PFSK-1 (cell line): ENCODE measurements at regions not wholly inside any gene's neighbourhood (a gene's known extent, or its start where the extent isn't known, plus 50 kb on each side); places are given as distances from the start of the nearest gene placed in this dataset.
A peak's percentile ranks its signal among the peaks of the same experiment; 100 is the strongest.

ENCODE experiments used
- FOXP2 ChIP-seq: optimal IDR thresholded peaks from 2 replicates; pipeline ENCODE3; 2011; ENCODE audit warnings: borderline replicate concordance, control low read depth, inconsistent platforms; ENCODE audit not compliant: insufficient read depth; ENCODE audit errors: extremely low read length, extremely low read depth
- POLR2AphosphoS5 ChIP-seq: IDR thresholded peaks from 2 replicates; pipeline ENCODE4 v1.6.1; 2012; ENCODE audit warnings: low read depth, mild to moderate bottlenecking, control low read depth, low read length, moderate library complexity
- SIN3A ChIP-seq: IDR thresholded peaks from 2 replicates; pipeline ENCODE4 v1.6.1; 2012; ENCODE audit warnings: mild to moderate bottlenecking, low read length, moderate library complexity, borderline replicate concordance; ENCODE audit not compliant: insufficient read depth
- TAF1 ChIP-seq: IDR thresholded peaks from 2 replicates; pipeline ENCODE4 v1.6.1; 2012; ENCODE audit warnings: low read length, control low read depth, borderline replicate concordance; ENCODE audit not compliant: insufficient read depth
- TF ChIP-seq, protein P1 (sequence below), 2 experiments: IDR thresholded peaks; 2 replicates each; pipeline versions ENCODE4 v1.6.1 to v1.8.0; 2011 to 2012; ENCODE audit warnings: low read depth in 2 of 2, low read length in 2 of 2, control low read depth in 1 of 2, inconsistent platforms in 1 of 2, mild to moderate bottlenecking in 1 of 2, moderate library complexity in 1 of 2; ENCODE audit not compliant: insufficient read depth in 1 of 2

DNA sequence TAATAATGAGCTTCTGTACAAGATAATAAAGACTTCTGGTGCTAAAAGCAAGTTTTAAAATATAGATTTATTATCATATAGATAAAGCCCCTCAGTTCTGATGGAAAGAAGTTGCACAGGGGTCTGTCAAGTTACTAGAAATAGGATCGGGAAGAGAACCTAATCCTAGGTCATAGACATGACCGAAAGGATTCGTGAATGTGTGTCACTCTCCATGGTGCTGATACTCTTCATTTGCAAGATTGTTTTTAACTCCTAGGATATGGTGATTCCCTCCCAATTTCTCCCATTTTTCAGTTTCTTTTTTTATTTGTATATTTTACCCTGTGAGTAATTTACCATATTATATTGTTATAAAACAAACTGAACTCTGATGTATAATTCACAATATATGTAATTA lies 58.9 kb upstream of the CTNNA2 start:
- TF ChIP-seq, protein P1, sequence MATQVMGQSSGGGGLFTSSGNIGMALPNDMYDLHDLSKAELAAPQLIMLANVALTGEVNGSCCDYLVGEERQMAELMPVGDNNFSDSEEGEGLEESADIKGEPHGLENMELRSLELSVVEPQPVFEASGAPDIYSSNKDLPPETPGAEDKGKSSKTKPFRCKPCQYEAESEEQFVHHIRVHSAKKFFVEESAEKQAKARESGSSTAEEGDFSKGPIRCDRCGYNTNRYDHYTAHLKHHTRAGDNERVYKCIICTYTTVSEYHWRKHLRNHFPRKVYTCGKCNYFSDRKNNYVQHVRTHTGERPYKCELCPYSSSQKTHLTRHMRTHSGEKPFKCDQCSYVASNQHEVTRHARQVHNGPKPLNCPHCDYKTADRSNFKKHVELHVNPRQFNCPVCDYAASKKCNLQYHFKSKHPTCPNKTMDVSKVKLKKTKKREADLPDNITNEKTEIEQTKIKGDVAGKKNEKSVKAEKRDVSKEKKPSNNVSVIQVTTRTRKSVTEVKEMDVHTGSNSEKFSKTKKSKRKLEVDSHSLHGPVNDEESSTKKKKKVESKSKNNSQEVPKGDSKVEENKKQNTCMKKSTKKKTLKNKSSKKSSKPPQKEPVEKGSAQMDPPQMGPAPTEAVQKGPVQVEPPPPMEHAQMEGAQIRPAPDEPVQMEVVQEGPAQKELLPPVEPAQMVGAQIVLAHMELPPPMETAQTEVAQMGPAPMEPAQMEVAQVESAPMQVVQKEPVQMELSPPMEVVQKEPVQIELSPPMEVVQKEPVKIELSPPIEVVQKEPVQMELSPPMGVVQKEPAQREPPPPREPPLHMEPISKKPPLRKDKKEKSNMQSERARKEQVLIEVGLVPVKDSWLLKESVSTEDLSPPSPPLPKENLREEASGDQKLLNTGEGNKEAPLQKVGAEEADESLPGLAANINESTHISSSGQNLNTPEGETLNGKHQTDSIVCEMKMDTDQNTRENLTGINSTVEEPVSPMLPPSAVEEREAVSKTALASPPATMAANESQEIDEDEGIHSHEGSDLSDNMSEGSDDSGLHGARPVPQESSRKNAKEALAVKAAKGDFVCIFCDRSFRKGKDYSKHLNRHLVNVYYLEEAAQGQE (IDR thresholded peaks at IDR 0.05; ENCODE audit: insufficient read depth in 1 of 2, low read depth in 2 of 2, low read length in 2 of 2): peak; percentile 78 to 94
- TF ChIP-seq POLR2AphosphoS5: no peak

DNA sequence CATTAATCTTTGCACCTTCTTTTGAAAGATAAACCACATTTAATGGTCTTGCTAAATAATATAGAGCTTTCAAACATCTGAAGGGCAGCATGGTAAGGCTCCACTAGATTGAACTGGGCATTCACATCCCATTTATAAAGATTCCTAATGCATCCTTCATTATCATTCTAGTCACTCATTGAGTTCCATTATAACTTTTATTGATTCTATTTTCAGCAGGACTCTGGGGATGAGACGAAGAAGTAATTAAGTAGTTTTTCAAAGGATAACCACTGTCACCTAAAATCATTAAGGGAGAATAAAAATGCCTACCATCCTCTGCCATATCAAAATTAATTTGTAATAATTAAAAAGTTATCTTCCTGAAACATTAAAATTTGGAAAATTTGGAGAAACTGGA lies 60.2 kb upstream of the CTNNA2 start:
- TF ChIP-seq SIN3A: no peak
- TF ChIP-seq POLR2AphosphoS5: no peak
- TF ChIP-seq TAF1: no peak
- TF ChIP-seq FOXP2: no peak
- TF ChIP-seq, protein P1 (IDR thresholded peaks at IDR 0.05; ENCODE audit: insufficient read depth in 1 of 2, low read depth in 2 of 2, low read length in 2 of 2): no peak

DNA sequence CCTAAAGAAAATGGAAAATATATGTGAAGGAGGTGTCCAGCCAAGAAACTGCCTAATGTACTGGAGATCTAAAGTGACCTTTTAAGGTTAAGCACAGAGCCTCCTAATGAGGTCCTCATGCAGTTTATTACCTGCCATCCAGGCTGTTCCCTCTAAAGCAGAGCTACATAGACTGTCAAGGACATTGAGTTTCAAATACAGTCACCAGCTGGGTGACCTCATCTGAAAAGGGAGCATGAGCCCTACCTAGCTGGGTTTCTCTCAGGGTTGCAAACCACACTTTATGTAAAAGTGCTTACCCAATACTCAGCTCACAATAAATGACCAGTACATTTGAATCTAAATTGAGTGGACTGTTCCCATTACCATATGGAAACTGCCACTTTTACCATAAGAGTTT lies 65.4 kb upstream of the CTNNA2 start:
- no peak for TF ChIP-seq TAF1
- TF ChIP-seq POLR2AphosphoS5: no peak
- no peak for TF ChIP-seq FOXP2
- TF ChIP-seq SIN3A: no peak
- TF ChIP-seq, protein P1 (IDR thresholded peaks at IDR 0.05; ENCODE audit: insufficient read depth in 1 of 2, low read depth in 2 of 2, low read length in 2 of 2): no peak

DNA sequence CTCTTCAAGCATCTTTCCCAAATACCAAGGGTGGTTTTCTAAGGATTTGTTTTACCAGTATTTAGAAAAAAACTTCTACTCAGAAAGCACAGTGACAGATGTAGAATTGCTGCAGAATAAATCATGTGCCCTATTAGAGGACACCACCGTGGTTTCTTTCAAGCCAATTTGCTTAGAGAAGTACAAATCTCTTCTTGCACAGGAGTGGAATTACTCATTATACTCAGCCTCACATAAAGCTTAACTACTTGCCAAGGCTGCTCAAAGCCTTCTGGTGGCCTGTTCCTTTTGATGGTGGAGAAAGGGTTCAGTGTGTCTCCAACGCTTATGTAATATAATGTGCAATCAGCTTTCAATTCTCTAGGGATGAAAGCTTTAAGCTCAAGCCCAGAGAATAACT lies 66.5 kb upstream of the CTNNA2 start:
- TF ChIP-seq TAF1: no peak
- no peak for TF ChIP-seq POLR2AphosphoS5
- no peak for TF ChIP-seq FOXP2
- TF ChIP-seq, protein P1 (IDR thresholded peaks at IDR 0.05; ENCODE audit: insufficient read depth in 1 of 2, low read depth in 2 of 2, low read length in 2 of 2): no peak
- TF ChIP-seq SIN3A: no peak

DNA sequence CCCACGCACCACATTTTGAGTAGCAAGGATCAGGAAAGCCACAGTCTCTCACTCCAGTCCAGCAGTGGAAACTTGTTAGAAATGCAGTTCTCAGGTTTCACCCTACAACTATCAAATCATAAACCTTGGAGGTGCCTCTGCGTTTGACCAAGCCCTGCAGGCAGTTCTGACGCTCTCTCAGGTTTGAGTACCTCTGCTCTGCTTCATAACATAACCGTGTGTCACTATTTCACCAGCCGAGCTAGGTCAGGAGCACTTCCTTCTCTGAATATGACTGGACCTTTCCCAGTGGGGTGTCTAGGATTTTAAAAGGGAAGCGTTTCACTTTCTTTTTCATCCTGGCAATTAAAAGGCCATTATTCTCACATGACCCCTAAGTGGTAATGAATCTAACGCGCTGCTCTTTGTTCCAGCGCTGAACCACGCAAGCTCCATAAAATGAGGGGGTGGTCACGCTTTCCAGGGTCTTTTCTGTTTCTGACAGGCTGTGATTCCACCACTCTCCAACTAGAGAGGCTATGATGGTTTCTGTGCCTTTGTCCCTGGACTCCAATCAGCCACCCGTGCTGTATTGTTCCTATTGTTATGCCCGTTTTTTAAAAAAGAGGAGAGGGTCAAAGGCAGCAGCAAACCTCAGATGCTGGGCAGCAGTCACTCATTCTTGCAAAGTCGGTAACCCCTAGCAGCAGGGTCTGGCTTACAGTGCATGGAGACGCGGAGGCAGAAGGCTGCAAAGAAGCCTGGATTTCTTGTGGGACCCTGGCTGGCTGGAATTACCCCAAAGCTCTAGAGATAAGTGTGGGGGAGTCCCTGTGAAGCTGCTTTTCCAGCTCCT lies 75.2 kb upstream of the CTNNA2 start:
- no peak for TF ChIP-seq SIN3A
- no peak for TF ChIP-seq POLR2AphosphoS5
- TF ChIP-seq TAF1: no peak
- no peak for TF ChIP-seq FOXP2
- TF ChIP-seq, protein P1 (IDR thresholded peaks at IDR 0.05; ENCODE audit: insufficient read depth in 1 of 2, low read depth in 2 of 2, low read length in 2 of 2): no peak
